Activated CD4-positive, CD25-positive, alpha-beta regulatory T cell treated with anti-CD3 and anti-CD28 coated beads, Interleukin-2, amount 50 U/mL, for 72 hours (primary cell): ENCODE measurements at regions not wholly inside any gene's neighbourhood (a gene's known extent, or its start where the extent isn't known, plus 50 kb on each side); places are given as distances from the start of the nearest gene placed in this dataset.
"Not testable (repeated sequence)": the region's sequence is repeated elsewhere in the genome, so short reads cannot be mapped to it uniquely, and the experiment has no call there.

ENCODE experiments used
- DNase-seq: peaks from one replicate; pipeline ENCODE4 v3.0.0; 2021

- DNase-seq = not testable (repeated sequence)
Observed at GRCh38 chr5:34096033-34096432, 53.0 kb upstream of the C1QTNF3 start.

- DNase-seq = not testable (repeated sequence)
Observed at GRCh38 chr5:34099891-34100290, 56.9 kb upstream of the C1QTNF3 start.

DNA sequence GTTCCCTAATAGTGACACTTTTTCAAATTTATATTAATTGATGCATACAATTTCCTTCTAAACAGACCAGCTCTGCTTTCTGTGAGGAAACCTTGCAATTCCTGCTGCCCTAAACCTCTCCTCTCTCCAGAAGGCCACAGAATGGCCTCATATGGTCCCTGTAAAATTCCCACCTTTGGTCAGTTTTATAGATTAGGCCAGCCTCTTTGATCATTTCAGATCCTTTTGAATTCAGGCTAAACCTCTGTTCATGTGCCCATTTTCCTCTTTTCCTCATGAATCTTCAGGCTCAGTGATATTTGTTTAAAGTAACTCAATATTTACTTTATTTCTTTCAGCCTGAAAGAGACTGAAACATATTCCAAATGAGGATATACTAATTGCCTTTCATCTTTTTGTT lies 58.6 kb upstream of the C1QTNF3 start:
- not testable (repeated sequence) for DNase-seq

- not testable (repeated sequence) for DNase-seq
Observed at GRCh38 chr5:34108897-34109296, 65.9 kb upstream of the C1QTNF3 start.

DNA sequence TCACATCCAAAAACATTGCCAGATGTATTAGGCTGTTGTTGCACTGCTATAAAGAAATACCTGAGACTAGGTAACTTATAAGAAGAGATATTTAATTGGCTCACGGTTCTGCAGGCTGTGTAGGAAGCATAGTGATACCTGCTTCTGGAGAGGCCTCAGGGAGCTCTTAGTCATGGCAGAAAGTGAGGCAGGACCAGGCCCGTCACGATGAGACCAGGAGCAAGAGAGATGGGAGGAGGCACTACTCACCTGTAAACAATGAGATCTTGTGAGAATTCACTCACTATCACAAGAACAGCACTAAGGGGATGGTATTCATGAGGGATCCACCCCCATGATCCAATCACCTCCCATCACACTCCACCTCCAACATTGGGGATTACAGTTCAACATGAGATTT lies 81.3 kb upstream of the C1QTNF3 start:
- DNase-seq = not testable (repeated sequence)

- DNase-seq = not testable (repeated sequence)
Observed at GRCh38 chr5:34125354-34125753, 82.3 kb upstream of the C1QTNF3 start.

GRCh38 chr5:34126741-34127140 lies 83.7 kb upstream of the C1QTNF3 start:
- not testable (repeated sequence) for DNase-seq

DNA sequence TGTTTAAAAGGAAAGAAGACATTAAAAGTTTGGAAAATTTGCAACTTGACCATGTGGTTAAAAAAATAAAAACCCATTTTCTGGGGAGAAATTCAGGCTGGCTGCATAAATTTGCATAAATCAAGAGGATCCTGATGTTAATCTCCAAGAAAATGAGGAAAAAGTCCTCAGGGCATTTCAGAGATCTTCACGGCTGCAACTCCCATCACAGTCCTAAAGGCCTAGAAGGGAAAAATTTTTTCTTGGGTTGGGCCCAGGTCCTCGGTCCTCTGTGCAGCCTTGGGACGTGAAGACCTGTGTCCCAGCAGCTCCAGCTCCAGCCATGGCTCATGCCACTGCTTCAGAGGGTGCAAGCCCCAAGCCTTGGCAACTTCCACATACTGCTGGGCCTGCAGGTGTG lies 84.8 kb upstream of the C1QTNF3 start:
- not testable (repeated sequence) for DNase-seq

GRCh38 chr5:34128890-34129289 lies 85.9 kb upstream of the C1QTNF3 start:
- DNase-seq = not testable (repeated sequence)

DNA sequence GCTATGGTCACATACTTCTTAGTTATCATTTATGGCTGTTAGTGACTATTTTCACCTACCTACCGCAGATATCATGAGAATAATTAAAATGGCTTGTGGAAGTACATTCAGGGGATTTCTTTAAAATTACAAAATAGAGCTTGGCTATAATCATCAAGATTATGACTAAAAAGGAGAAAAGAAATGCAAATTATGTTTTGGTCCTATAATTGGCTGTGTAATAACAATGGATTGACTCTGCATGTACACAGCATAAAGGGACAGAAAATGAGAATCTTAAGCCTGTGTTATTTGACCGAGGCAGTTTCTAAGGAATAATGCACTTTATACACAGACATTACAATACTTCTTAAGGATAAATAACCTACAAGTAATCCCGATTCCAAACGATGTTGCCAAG lies 112.0 kb upstream of the C1QTNF3 start:
- not testable (repeated sequence) for DNase-seq

GRCh38 chr5:34156703-34157414 lies 113.8 kb upstream of the C1QTNF3 start:
- not testable (repeated sequence) for DNase-seq

- not testable (repeated sequence) for DNase-seq
Observed at GRCh38 chr5:34160904-34161303, 117.9 kb upstream of the C1QTNF3 start.

DNA sequence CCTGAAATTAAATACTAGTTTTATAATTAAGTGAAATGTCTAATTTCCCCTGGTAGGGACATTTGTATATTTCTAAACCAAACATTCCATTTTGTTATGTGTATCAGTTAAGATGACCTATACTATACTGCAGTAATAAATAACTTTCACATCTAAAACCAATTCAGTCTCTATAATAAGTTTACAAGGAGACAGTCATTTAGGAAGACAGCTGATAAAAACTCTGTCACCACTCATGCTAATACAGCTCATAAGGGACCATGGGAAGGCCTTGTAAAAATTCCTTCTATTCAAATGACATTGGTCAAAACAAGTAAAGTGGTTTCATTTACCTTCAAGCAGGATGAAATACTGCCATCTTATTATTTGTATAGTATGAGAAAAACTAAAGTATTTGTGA lies 128.4 kb upstream of the C1QTNF3 start:
- not testable (repeated sequence) for DNase-seq

- DNase-seq = peak; percentile 44
Observed at GRCh38 chr5:34179453-34180190, 136.6 kb upstream of the C1QTNF3 start.

- not testable (repeated sequence) for DNase-seq
Observed at GRCh38 chr5:34180225-34180624, 137.2 kb upstream of the C1QTNF3 start.

DNA sequence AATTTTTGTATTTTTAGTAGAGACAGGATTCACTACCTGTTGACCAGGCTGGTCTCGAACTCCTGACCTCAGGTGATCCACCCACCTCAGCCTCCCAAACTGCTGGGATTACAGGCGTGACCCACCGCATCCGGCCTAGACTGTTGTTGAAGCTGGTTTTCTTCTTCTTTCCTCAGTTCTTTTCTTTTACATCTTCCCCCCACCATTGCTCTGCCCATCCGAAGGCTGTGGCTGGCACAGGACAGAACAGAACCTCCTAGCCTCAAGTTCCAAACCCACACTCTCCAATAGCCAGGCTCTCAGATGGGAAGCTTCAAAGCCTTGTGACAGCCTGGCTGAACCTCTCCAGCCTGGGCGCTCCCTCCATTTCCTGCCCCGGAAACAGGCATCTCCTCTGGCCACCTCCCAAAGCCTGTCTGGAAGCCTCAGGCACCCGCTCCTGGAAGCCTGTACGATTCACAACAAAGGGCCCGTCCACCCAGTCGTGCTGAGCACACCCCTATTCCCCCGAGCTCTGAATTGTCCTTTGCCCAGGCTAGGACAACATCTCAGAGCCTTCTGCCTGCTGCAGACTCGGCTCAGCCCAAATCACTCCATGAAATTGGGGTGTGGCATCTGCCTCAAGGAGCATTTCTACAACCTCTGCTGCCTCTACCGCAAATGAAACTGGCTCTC lies 138.1 kb upstream of the C1QTNF3 start:
- DNase-seq = peak; percentile 33

- DNase-seq = not testable (repeated sequence)
Observed at GRCh38 chr5:34185005-34185404, 142.0 kb upstream of the C1QTNF3 start.

DNA sequence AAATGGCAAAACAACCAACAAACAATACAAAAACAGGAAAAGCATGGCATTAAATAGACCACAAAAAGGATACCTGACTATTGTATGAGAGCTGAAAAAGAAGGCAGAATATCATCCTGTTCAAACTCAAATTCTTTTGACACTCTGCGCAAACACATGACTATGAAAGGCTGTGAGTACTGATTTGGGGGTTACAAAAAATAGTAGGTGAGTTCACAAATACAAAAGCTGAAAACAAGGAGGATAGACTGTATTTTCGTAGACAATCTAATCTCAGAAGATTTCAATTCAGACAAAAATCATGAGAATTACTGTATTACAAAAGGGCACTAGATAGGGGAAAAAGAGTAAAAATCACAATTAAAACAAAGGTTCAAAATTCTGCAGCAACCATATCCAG lies 142.6 kb upstream of the C1QTNF3 start:
- not testable (repeated sequence) for DNase-seq

GRCh38 chr5:34186108-34186507 lies 143.1 kb upstream of the C1QTNF3 start:
- not testable (repeated sequence) for DNase-seq

DNA sequence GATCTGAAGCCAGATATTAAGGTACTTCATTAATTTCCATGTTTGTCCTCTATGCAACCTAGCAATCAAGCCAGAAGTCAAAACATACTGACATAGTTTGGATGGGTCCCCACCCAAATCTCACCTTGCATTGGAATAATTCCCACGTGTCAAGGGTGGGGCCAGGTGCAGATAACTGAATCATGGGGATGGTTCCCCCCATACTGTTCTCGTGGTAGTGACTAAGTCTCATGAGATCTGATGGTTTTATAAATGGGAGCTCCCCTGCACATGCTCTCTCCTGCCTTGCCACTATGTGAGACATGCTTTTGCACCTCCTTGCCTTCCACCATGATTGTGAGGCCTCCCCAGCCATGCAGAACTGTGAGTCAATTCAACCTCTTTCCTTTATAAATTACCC lies 143.9 kb upstream of the C1QTNF3 start:
- peak; percentile 31 for DNase-seq

GRCh38 chr5:34187441-34187840 lies 144.4 kb upstream of the C1QTNF3 start:
- not testable (repeated sequence) for DNase-seq

DNA sequence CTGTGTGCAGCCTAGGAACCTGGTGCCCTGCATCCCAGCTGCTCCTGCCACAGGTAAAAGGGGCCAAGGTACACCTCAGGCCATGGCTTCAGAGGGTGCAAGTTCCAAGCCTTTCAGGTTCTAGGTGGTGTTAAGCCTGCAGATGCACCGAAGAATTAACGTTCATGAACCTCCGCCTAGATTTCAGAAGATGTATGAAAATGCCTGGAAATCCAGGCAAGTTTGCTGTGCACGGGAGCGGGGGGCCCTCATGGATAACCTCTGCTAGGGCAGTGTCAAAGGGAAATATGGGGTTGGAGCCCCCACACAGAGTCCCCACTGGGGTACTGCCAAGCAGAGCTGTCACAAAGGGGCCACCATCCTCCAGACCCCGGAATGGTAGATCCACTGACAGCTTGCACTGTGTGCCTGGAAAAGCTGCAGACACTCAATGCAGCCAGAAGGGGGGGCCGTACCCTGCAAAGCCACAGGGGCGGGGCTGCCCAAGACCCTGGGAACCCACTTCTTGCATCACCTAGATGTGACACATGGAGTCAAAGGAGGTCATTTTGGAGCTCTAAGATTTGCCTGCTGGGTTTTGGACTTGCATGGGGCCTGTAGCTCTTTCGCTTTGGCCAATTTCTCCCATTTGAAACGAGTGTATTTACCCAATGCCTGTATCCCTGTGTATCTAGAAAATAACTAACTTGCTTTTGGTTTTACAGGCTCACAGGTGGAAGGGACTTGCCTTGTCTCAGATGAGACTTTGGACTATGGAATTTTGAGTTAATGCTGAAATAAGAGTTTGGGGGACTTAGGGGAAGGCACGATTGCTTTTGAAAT lies 145.2 kb upstream of the C1QTNF3 start:
- DNase-seq = peak; percentile 76

GRCh38 chr5:34189246-34189645 lies 146.2 kb upstream of the C1QTNF3 start:
- DNase-seq = peak; percentile 40
